HG02642 (cell line): ENCODE measurements at regions not wholly inside any gene's neighbourhood (a gene's known extent, or its start where the extent isn't known, plus 50 kb on each side); places are given as distances from the start of the nearest gene placed in this dataset.

Experiments used
- ATAC-seq: cut with Tn5 transposase; IDR thresholded peaks from one replicate; pipeline ENCODE4 v1.9.1; 2021; ENCODE audit warnings: mild to moderate bottlenecking; ENCODE audit not compliant: unreplicated experiment, poor library complexity

DNA sequence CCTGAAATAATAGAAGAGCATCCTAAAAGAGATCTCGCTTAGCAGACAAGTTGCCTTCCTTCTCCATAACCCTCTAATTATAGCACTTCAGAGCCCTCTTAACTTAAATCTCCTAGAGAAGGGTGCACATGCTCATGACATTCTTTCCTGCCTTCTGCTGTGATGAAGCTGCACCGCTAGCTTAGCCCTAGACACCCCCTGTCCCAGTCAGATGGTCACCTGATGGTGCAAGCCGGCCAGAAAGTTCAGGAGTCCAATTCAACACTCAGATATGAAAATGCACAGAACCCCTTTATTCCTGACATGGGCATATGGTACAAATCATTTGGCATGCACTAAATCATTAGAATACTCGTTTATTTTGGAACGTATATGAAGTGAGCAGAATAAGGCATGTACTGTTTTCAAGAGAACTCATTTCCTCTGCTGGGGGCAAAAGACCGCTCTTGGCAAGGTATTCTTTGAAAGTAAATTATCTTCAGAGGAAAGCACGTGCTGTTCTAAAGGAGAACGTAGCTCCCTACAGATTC lies 420.4 kb upstream of the PROK2 start:
- no peak for ATAC-seq

DNA sequence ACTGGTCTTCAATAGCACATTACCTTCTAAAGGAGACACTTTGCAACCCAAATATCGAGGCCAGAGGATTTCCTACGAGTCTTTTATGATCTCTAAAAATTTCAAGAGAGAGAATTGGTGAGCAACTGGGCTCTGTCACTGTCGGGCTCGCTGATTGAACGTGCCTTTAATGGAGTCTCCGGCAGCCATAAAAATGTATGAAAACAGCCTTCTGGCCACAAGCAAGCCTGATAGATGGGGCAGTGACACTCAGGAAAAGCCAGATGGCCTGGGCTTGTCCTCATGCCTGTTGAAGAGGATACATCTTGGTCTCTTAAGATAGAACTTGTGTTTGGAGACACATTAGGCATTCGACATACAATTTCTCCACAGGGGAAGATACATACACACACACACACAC lies 419.5 kb upstream of the PROK2 start:
- ATAC-seq: no peak

- ATAC-seq: no peak
Observed at GRCh38 chr3:72203613-72204349, 418.8 kb upstream of the PROK2 start.

DNA sequence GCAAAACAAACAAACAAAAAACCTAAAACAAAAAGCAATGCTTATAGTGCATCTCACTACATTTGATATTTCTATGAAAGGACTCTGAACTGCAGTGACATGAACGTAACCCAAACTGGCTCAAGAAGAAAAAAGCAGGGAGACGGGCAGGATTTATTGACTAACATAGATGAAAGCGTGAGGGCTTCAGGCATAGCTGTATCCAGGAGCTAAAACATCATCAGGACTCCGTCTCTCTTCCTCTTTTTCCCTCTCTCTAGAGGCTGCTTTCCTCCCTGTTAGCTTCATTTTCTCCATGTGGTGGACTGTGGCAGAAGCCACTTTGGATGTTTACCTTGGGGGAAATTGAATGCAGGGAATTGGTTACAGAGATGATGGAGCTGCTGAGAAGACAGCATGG lies 418.2 kb upstream of the PROK2 start:
- no peak for ATAC-seq

GRCh38 chr3:72200332-72200731 lies 415.4 kb upstream of the PROK2 start:
- ATAC-seq: no peak

- no peak for ATAC-seq
Observed at GRCh38 chr3:72199530-72199929, 414.6 kb upstream of the PROK2 start.

DNA sequence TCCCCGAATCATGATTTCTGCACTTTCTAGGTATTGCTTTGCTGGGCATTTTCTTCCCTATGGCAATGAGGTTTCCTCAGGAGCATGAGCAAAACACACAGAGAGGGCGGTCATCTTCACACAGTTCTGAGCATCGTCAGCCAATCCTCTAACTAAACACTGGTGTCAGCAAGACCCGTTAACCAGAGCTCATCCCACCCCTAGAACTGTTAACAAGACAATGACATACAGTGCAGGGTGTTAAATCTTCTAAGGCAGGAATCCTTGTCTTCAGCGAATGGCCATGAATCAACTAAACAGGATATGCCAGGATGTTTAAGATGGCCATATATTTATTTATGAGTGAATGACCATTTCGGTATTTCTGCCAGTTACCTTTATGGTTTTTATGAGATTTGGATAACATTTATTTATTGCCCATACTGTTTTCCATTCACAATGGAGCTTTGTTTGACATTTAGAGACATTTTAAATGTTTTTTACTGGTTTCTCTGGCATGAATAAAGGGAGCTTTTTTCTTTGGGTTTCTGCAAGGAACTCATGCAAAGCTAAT lies 411.5 kb upstream of the PROK2 start:
- no peak for ATAC-seq

DNA sequence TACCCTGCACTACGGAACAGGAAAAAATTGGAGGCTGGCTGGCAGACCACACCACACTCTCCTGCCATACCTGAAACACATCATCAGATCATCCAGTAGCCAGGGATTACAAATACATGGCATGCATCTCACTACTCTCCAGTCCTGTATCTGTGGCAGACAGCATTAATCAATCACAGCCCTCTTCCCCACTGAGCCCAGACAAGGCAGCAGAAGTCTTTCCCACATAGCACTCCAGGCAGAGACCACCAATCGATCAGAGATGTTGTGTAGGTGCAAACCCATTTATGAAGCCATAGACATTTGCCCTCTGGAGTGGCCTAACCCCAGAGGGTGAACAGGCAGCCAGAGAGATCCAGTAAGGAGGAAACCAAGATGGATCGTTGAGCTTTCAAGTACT lies 410.9 kb upstream of the PROK2 start:
- ATAC-seq: no peak

DNA sequence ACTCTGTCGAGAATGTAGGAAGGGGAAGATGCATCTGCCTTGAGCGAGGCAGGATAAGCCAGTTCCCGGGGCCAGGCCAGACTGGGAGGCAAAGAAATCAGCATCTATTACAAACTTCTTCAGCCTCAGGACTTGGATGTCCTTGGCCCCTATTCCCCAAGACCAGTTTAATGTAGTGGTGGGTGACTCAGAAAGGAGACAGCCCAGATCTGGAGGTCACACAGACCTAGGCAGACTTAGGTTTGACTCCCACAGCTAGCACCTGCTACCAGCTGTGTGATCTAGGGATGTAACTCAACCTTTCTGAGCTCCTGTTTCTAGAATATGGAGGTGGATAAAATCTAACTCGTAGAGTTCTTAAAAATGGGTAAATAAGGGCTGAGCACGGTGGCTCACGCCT lies 409.5 kb upstream of the PROK2 start:
- ATAC-seq: no peak

- ATAC-seq: no peak
Observed at GRCh38 chr3:72193771-72194430, 409.0 kb upstream of the PROK2 start.

- ATAC-seq: no peak
Observed at GRCh38 chr3:72192572-72192971, 407.6 kb upstream of the PROK2 start.

DNA sequence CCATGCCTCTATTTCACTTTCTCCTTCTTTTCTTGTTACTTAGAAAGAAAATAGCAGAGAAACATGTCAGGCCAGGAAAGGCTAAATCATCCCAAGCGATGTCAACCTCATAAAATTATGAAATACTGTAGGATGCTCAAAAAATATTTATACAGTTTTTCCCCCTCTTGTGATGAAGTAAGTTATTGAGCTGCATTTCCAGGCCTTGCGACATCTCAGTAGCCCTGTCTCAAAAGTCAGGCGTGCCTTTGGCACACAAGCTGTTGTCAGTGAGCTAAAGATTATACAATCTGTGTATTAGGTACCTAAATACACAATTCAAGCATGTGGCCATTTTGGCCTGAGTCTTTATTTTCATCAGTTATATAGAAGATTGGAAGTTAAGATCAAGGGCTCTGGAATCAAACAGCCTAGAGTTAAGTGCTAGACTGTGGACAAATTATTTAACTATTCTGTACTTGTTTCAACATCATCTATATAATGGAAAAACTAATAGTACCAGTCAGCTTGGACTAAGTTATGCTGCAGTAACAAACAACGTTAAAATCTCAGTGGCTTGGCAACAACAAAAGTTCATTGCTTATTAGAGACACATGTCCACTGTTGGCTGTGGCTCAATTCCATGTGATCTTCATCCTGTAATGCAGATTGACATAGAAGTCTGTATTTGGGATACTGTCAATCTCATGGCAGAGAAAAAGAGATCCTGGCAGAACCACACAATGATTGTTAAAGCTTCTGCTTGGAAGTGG lies 406.4 kb upstream of the PROK2 start:
- ATAC-seq: no peak

DNA sequence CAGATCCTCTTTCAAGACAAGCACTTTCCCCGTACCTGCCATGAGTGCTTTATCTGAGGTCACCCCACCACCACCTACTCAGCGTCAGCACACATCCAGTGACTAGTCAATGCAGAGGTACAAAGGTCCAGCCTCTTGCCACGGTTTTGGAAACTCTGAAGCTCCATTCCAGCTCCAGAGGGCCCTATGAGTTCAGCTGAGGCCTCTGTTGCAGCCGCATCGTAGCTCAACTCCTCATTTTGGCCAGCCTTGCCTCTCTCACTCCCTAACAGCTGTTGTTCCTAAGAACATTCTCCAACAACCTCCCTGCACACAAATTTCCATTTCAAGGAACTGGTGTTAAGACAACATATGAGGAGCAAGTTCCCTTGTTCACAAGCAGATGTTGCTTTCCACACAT lies 405.1 kb upstream of the PROK2 start:
- no peak for ATAC-seq

GRCh38 chr3:72189339-72189738 lies 404.4 kb upstream of the PROK2 start:
- no peak for ATAC-seq

- no peak for ATAC-seq
Observed at GRCh38 chr3:72188536-72188935, 403.6 kb upstream of the PROK2 start.

GRCh38 chr3:72187131-72187530 lies 402.2 kb upstream of the PROK2 start:
- no peak for ATAC-seq

DNA sequence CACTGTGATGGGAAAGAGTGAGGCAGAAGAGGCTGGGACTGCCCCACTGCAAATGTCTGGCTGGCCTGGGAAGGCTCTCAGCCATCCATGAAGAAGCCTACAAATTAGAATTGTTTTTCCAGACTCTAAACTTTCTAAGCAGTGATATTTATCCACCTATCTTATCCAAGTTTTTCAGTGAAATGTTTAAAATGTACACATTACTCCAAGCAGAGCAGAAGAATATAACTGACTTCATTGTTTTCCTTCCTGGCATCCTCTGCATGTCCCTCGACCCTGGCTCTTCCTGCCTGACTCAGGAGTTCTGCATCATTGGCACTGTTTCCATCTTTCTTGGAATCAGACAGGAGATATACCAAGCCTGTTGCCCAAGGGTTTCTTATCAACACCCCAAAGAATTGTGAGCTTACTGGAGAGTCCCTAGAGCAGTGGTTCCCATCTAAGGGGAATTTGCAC lies 401.5 kb upstream of the PROK2 start:
- ATAC-seq: no peak

GRCh38 chr3:72185549-72186399 lies 400.8 kb upstream of the PROK2 start:
- ATAC-seq: no peak

DNA sequence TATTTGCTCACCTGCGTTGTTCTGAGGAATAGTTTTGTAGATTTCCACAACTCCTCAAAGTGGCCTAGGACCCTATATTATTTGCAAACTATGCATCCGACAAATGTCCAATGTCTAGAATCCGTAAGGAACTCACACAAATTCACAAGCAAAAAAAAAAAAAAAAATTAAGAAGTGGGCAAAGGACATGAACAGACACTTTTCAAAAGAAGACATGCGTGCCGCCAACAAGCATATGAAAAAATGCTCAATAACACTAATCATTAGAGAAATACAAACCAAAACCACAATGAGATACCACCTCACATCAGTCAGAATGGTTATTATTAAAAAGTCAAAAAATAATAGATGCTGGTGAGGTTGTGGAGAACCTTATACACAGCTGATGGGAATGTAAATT lies 398.5 kb upstream of the PROK2 start:
- no peak for ATAC-seq

GRCh38 chr3:72182206-72182605 lies 397.3 kb upstream of the PROK2 start:
- no peak for ATAC-seq
